ENCODE measurements at regions not wholly inside any gene's neighbourhood (a gene's known extent, or its start where the extent isn't known, plus 50 kb on each side); places are given as distances from the start of the nearest gene placed in this dataset.

GRCh38 chr15:81865850-81866537, 179.8 kb downstream of the MEX3B start:
- BruUV-seq (replicated peaks) = no TSS peak
- H3K27ac ChIP-seq (ENCODE audit: low read length) = no peak overlapping the region
- TF ChIP-seq REST (IDR thresholded peaks at IDR 0.05; ENCODE audit: insufficient read depth in 1 of 2, low read depth in 2 of 2, low read length in 1 of 2) (no peak), POLR2AphosphoS5 (IDR thresholded peaks at IDR 0.05; ENCODE audit: low read depth, low read length) (no peak), CTCF (IDR thresholded peaks at IDR 0.05) (no peak)
- ATAC-seq = no peak
- CTCF ChIA-PET = no interaction called here
- POLR2A ChIA-PET = no interaction called here
- H3K27me3 ChIP-seq (ENCODE audit: control insufficient read depth, insufficient read depth, low read length) = no peaks in the 10 kb centered on the region
- H3K9me3 ChIP-seq (ENCODE audit: control insufficient read depth, insufficient read depth, low read depth, low read length) = no peaks in the 10 kb centered on the region
- no peaks in the 10 kb centered on the region for H3K4me1 ChIP-seq (ENCODE audit: control insufficient read depth, insufficient read depth, low read length)
- intact Hi-C loops (cut with micrococcal nuclease; ENCODE audit: unreplicated experiment) = no loop called here
- in situ Hi-C loops (cut with HindIII; ENCODE audit: low pct_unique_long_range_greater_than_20kb, low sequenced_read_pairs) = no loop called here
- no peak overlapping the region for H3K4me3 ChIP-seq (ENCODE audit: low read depth in 2 of 2, low read length in 2 of 2)
- no peak for DNase-seq (ENCODE audit: low read depth, low spot score)
- no peaks in the 10 kb centered on the region for H3K36me3 ChIP-seq (ENCODE audit: control insufficient read depth, insufficient read depth, low read length)

- Histone ChIP-seq H3K36me3 (ENCODE audit: control insufficient read depth, insufficient read depth, low read length) (no peaks in the 10 kb centered on the region), H3K9me3 (ENCODE audit: control insufficient read depth, insufficient read depth, low read depth, low read length) (no peaks in the 10 kb centered on the region), H3K4me1 (ENCODE audit: control insufficient read depth, insufficient read depth, low read length) (no peaks in the 10 kb centered on the region), H3K4me3 (ENCODE audit: low read depth in 2 of 2, low read length in 2 of 2) (no peak overlapping the region), H3K27me3 (ENCODE audit: control insufficient read depth, insufficient read depth, low read length) (no peaks in the 10 kb centered on the region), H3K27ac (ENCODE audit: low read length) (no peak overlapping the region)
- no peak for DNase-seq (ENCODE audit: low read depth, low spot score)
- no peak for ATAC-seq
- in situ Hi-C loops (cut with HindIII; ENCODE audit: low pct_unique_long_range_greater_than_20kb, low sequenced_read_pairs) = no loop called here
- POLR2A ChIA-PET = no interaction called here
- no TSS peak for BruUV-seq (replicated peaks)
- CTCF ChIA-PET = no interaction called here
- intact Hi-C loops (cut with micrococcal nuclease; ENCODE audit: unreplicated experiment) = no loop called here
- no peak for TF ChIP-seq SIN3A (IDR thresholded peaks at IDR 0.05; ENCODE audit: borderline replicate concordance, insufficient read depth, low read depth, low read length)
- no peak for TF ChIP-seq TCF7L2 (IDR thresholded peaks at IDR 0.05; ENCODE audit: low read depth, low read length)
- TF ChIP-seq POLR2AphosphoS5 (IDR thresholded peaks at IDR 0.05; ENCODE audit: low read depth, low read length) = no peak
- TF ChIP-seq CTCF (IDR thresholded peaks at IDR 0.05) = no peak
- TF ChIP-seq REST (IDR thresholded peaks at IDR 0.05; ENCODE audit: insufficient read depth in 1 of 2, low read depth in 2 of 2, low read length in 1 of 2) = no peak
Observed at GRCh38 chr15:81863162-81863561, 182.7 kb downstream of the MEX3B start.
